ENCODE measurements at regions not wholly inside any gene's neighbourhood (a gene's known extent, or its start where the extent isn't known, plus 50 kb on each side); places are given as distances from the start of the nearest gene placed in this dataset.

DNA sequence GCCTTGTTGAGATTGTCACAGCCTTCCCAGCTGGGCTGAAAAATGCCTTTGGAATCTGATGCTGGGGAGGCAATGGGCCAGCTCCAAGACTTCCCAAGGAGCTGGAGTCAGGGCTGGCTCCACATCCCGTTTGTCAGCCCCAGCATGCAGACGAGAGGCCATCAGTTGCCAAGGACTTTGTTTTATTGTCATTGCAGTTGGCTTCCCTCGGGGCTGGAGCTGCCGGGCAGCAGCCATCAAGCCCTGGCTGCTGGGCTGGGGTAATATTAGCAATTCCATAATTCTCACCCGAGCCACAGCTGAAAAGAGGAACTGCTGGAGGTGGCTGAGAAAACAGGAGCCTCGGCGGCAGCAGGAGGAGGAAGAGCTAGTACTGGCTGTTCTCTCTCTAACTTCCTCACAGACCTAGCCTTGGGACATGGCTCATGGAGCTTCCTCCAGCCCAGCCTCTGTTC is 182.5 kb downstream of the CDC5L start:
- H3K4me3 ChIP-seq (ENCODE audit: low read length) = no peak overlapping the region
- DNase-seq = no peak
- no peaks in the 10 kb centered on the region for H3K9me3 ChIP-seq (ENCODE audit: low read length)
- H3K27me3 ChIP-seq (ENCODE audit: low read length) = no peaks in the 10 kb centered on the region
- H4K20me1 ChIP-seq (ENCODE audit: insufficient read depth, low read depth, low read length) = no peaks in the 10 kb centered on the region
- no peak overlapping the region for H3K27ac ChIP-seq (ENCODE audit: low read length)
- H3K36me3 ChIP-seq (ENCODE audit: insufficient read depth, low read length) = no peaks in the 10 kb centered on the region
- H3K9me2 ChIP-seq (replicated peaks; ENCODE audit: insufficient read depth, low read length) = no peaks in the 10 kb centered on the region
- no peaks in the 10 kb centered on the region for H3K4me1 ChIP-seq (ENCODE audit: low read length)
- H3K9ac ChIP-seq (ENCODE audit: low read length) = no peak overlapping the region
- H3K79me2 ChIP-seq (ENCODE audit: low read length) = no peaks in the 10 kb centered on the region
- H3K4me2 ChIP-seq (ENCODE audit: low read depth, low read length, poor library complexity, severe bottlenecking) = no peak overlapping the region
- no peak overlapping the region for H2AFZ ChIP-seq (ENCODE audit: low read length)

DNA sequence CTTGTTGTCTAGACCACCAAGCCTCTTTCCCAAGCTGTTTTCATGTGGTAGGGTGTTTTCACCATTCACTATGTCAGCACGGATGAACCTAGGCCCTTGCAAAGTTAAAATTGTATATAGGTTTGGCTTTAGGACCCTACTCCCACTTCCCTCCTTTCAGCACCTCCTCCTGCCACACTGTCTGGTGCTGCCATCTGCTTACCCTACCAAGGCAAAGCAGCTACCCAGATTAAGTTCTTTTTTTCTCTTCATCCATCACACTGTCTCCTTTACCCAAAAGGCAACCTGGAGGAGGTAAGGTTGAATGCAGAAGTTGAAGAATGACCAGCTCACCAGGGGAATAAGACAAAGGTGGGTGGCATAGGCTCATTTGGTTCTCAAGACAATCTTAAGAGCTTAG is 184.0 kb downstream of the CDC5L start:
- H4K20me1 ChIP-seq (ENCODE audit: insufficient read depth, low read depth, low read length) = no peaks in the 10 kb centered on the region
- H3K9ac ChIP-seq (ENCODE audit: low read length) = no peak overlapping the region
- H3K36me3 ChIP-seq (ENCODE audit: insufficient read depth, low read length) = no peaks in the 10 kb centered on the region
- H2AFZ ChIP-seq (ENCODE audit: low read length) = no peak overlapping the region
- no peaks in the 10 kb centered on the region for H3K4me1 ChIP-seq (ENCODE audit: low read length)
- H3K4me3 ChIP-seq (ENCODE audit: low read length) = no peak overlapping the region
- H3K4me2 ChIP-seq (ENCODE audit: low read depth, low read length, poor library complexity, severe bottlenecking) = no peak overlapping the region
- no peaks in the 10 kb centered on the region for H3K27me3 ChIP-seq (ENCODE audit: low read length)
- no peaks in the 10 kb centered on the region for H3K9me2 ChIP-seq (replicated peaks; ENCODE audit: insufficient read depth, low read length)
- DNase-seq = no peak
- no peaks in the 10 kb centered on the region for H3K9me3 ChIP-seq (ENCODE audit: low read length)
- H3K79me2 ChIP-seq (ENCODE audit: low read length) = no peaks in the 10 kb centered on the region
- H3K27ac ChIP-seq (ENCODE audit: low read length) = no peak overlapping the region

DNA sequence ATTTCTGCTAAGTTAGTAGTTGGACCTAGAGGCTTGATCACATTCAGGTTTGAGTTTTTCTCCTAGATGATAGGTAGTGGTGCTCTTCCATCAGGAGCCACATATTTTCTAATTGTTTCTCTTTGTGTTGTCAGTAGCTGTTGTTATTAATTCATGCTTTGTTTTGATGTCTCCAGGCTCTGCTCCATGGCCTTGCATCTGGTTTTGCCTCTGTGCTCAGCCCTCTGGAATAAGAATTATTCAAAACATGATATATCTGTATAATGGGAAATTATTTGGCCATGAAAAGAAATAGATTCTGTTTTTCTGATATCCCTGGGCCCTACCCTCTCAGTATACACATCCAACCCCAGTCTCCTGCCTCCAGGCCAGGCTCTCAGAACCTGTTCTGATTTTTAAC is 184.8 kb downstream of the CDC5L start:
- no peaks in the 10 kb centered on the region for H3K36me3 ChIP-seq (ENCODE audit: insufficient read depth, low read length)
- no peak for DNase-seq
- H2AFZ ChIP-seq (ENCODE audit: low read length) = no peak overlapping the region
- H3K4me2 ChIP-seq (ENCODE audit: low read depth, low read length, poor library complexity, severe bottlenecking) = no peak overlapping the region
- no peaks in the 10 kb centered on the region for H3K79me2 ChIP-seq (ENCODE audit: low read length)
- H3K27ac ChIP-seq (ENCODE audit: low read length) = no peak overlapping the region
- H3K9ac ChIP-seq (ENCODE audit: low read length) = no peak overlapping the region
- H3K4me3 ChIP-seq (ENCODE audit: low read length) = no peak overlapping the region
- no peaks in the 10 kb centered on the region for H4K20me1 ChIP-seq (ENCODE audit: insufficient read depth, low read depth, low read length)
- no peaks in the 10 kb centered on the region for H3K4me1 ChIP-seq (ENCODE audit: low read length)
- H3K9me2 ChIP-seq (replicated peaks; ENCODE audit: insufficient read depth, low read length) = no peaks in the 10 kb centered on the region
- no peaks in the 10 kb centered on the region for H3K27me3 ChIP-seq (ENCODE audit: low read length)
- H3K9me3 ChIP-seq (ENCODE audit: low read length) = no peaks in the 10 kb centered on the region

DNA sequence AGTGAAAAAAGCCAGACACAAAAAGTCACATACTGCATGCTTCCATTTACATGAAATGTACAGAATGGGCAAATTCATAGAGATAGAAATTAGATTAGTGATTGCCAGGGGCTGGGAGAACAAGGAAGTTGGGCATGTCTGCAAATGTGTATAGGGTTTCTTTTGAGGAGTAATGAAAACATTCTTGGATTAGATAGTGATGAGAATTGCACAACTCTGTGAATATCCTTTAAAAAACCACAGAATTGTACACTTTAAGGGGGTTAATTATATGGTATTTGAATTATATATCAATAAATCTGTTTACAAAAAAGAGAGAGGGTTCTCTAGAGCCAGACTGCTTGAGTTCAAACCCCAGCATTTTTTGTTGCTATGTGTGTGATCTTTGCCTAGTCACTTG is 188.1 kb downstream of the CDC5L start:
- no peaks in the 10 kb centered on the region for H3K4me1 ChIP-seq (ENCODE audit: low read length)
- no peak for DNase-seq
- no peak overlapping the region for H3K9ac ChIP-seq (ENCODE audit: low read length)
- H3K36me3 ChIP-seq (ENCODE audit: insufficient read depth, low read length) = no peaks in the 10 kb centered on the region
- no peaks in the 10 kb centered on the region for H3K9me3 ChIP-seq (ENCODE audit: low read length)
- H4K20me1 ChIP-seq (ENCODE audit: insufficient read depth, low read depth, low read length) = no peaks in the 10 kb centered on the region
- H2AFZ ChIP-seq (ENCODE audit: low read length) = no peak overlapping the region
- no peak overlapping the region for H3K27ac ChIP-seq (ENCODE audit: low read length)
- no peaks in the 10 kb centered on the region for H3K27me3 ChIP-seq (ENCODE audit: low read length)
- H3K79me2 ChIP-seq (ENCODE audit: low read length) = no peaks in the 10 kb centered on the region
- no peak overlapping the region for H3K4me3 ChIP-seq (ENCODE audit: low read length)
- H3K4me2 ChIP-seq (ENCODE audit: low read depth, low read length, poor library complexity, severe bottlenecking) = no peak overlapping the region
- H3K9me2 ChIP-seq (replicated peaks; ENCODE audit: insufficient read depth, low read length) = no peaks in the 10 kb centered on the region

DNA sequence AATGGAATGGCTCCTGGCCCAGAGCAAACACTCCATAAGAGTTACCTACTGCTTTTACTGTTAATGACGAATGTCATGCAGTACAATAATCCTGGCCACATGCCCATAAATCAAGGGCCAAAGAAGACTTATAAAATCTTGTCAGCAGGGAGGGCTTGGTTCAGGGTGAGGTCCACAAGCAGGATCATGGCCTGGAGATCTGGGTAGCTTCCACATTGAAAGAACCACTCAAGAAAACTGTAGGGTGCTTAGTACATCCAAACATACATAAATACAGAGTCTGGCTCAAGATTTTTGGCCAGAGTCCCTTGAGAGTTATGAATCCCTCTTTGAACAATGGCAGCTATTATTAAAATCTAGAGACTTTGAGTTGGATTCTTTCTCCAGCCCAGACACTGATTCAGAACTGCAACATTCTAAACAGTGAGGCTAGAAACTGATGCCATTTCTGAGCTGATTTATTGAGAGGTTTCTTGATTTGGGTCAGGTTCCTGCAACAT is 188.7 kb downstream of the CDC5L start:
- Histone ChIP-seq H4K20me1 (ENCODE audit: insufficient read depth, low read depth, low read length) (no peaks in the 10 kb centered on the region), H3K27me3 (ENCODE audit: low read length) (no peaks in the 10 kb centered on the region), H3K27ac (ENCODE audit: low read length) (no peak overlapping the region), H3K36me3 (ENCODE audit: insufficient read depth, low read length) (no peaks in the 10 kb centered on the region), H3K79me2 (ENCODE audit: low read length) (no peaks in the 10 kb centered on the region), H3K9me3 (ENCODE audit: low read length) (no peaks in the 10 kb centered on the region), H3K4me2 (ENCODE audit: low read depth, low read length, poor library complexity, severe bottlenecking) (no peak overlapping the region), H3K4me3 (ENCODE audit: low read length) (no peak overlapping the region), H3K9ac (ENCODE audit: low read length) (no peak overlapping the region), H3K9me2 (replicated peaks; ENCODE audit: insufficient read depth, low read length) (no peaks in the 10 kb centered on the region), H2AFZ (ENCODE audit: low read length) (no peak overlapping the region), H3K4me1 (ENCODE audit: low read length) (no peaks in the 10 kb centered on the region)
- DNase-seq = no peak

DNA sequence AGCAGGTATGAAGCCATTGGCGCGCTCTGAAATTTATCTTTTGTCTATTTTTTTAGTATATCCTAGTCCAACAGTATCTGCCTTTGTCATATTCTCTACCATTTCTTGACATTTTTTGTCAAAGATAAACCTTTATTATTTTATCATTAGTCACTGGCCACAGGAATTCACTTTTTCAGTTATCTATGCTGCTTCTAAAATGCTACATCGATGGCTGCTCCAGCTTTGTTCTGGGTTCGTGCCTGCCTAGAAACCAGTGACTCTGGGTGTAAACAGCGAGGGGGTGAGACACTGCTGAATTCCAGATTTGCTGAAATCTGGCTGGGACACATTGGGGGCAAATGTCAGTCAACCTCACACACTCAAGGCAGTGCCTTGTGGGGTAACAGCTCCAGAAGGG is 193.4 kb downstream of the CDC5L start:
- Histone ChIP-seq H3K9ac (ENCODE audit: low read length) (no peak overlapping the region), H3K79me2 (ENCODE audit: low read length) (no peaks in the 10 kb centered on the region), H4K20me1 (ENCODE audit: insufficient read depth, low read depth, low read length) (no peaks in the 10 kb centered on the region), H3K36me3 (ENCODE audit: insufficient read depth, low read length) (no peaks in the 10 kb centered on the region), H2AFZ (ENCODE audit: low read length) (no peak overlapping the region), H3K9me3 (ENCODE audit: low read length) (no peaks in the 10 kb centered on the region), H3K27me3 (ENCODE audit: low read length) (no peaks in the 10 kb centered on the region), H3K4me1 (ENCODE audit: low read length) (no peaks in the 10 kb centered on the region), H3K4me2 (ENCODE audit: low read depth, low read length, poor library complexity, severe bottlenecking) (no peak overlapping the region), H3K9me2 (replicated peaks; ENCODE audit: insufficient read depth, low read length) (no peaks in the 10 kb centered on the region), H3K4me3 (ENCODE audit: low read length) (no peak overlapping the region), H3K27ac (ENCODE audit: low read length) (no peak overlapping the region)
- no peak for DNase-seq

DNA sequence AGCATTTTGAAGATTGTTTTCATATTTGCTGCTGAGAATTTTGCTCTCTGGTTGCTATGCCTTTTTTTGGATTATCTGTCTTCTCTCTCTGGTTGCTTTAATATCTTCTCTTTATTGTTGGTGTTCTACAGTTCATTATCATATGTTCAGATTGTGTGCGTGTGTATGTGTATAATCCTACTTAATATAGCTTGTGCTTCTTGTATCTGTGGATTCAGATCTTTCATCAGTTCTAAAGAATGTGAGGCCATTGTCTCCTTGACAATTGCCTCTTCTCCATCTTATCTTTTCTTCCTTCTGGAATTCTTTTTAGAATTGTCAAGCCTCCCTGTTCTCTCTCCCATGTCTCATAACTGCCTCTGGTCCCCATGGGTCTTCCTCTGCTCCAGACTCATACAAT is 195.4 kb downstream of the CDC5L start:
- no peak overlapping the region for H3K4me3 ChIP-seq (ENCODE audit: low read length)
- no peaks in the 10 kb centered on the region for H3K4me1 ChIP-seq (ENCODE audit: low read length)
- no peaks in the 10 kb centered on the region for H3K36me3 ChIP-seq (ENCODE audit: insufficient read depth, low read length)
- DNase-seq = no peak
- no peaks in the 10 kb centered on the region for H3K9me2 ChIP-seq (replicated peaks; ENCODE audit: insufficient read depth, low read length)
- H2AFZ ChIP-seq (ENCODE audit: low read length) = no peak overlapping the region
- H3K27me3 ChIP-seq (ENCODE audit: low read length) = no peaks in the 10 kb centered on the region
- H3K79me2 ChIP-seq (ENCODE audit: low read length) = no peaks in the 10 kb centered on the region
- no peak overlapping the region for H3K4me2 ChIP-seq (ENCODE audit: low read depth, low read length, poor library complexity, severe bottlenecking)
- H3K9me3 ChIP-seq (ENCODE audit: low read length) = no peaks in the 10 kb centered on the region
- no peak overlapping the region for H3K27ac ChIP-seq (ENCODE audit: low read length)
- H3K9ac ChIP-seq (ENCODE audit: low read length) = no peak overlapping the region
- no peaks in the 10 kb centered on the region for H4K20me1 ChIP-seq (ENCODE audit: insufficient read depth, low read depth, low read length)

DNA sequence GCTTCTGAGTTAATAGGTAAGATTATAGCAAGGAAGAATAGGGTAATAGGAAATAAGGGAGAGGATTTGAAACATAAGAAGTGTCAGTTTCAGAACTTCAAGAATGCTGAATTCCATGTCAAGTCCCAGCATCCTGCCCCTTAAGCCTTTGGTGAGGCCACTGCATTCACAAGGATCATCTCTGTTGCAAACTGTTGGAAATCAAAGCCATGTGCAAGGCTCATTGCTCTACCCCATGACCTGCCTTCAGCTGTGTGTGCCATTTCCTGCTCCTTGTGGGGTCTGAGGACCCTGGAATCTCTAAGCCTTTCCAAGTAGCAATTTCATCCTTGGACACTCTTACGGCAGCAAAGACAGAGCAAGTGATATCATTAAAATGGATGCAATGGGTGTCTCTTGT is 203.0 kb downstream of the CDC5L start:
- H3K4me1 ChIP-seq (ENCODE audit: low read length) = no peaks in the 10 kb centered on the region
- no peaks in the 10 kb centered on the region for H3K9me2 ChIP-seq (replicated peaks; ENCODE audit: insufficient read depth, low read length)
- H2AFZ ChIP-seq (ENCODE audit: low read length) = no peak overlapping the region
- no peaks in the 10 kb centered on the region for H3K36me3 ChIP-seq (ENCODE audit: insufficient read depth, low read length)
- H3K79me2 ChIP-seq (ENCODE audit: low read length) = no peaks in the 10 kb centered on the region
- no peaks in the 10 kb centered on the region for H4K20me1 ChIP-seq (ENCODE audit: insufficient read depth, low read depth, low read length)
- H3K9ac ChIP-seq (ENCODE audit: low read length) = no peak overlapping the region
- H3K4me2 ChIP-seq (ENCODE audit: low read depth, low read length, poor library complexity, severe bottlenecking) = no peak overlapping the region
- H3K27me3 ChIP-seq (ENCODE audit: low read length) = no peaks in the 10 kb centered on the region
- H3K9me3 ChIP-seq (ENCODE audit: low read length) = no peaks in the 10 kb centered on the region
- H3K4me3 ChIP-seq (ENCODE audit: low read length) = no peak overlapping the region
- DNase-seq = no peak
- H3K27ac ChIP-seq (ENCODE audit: low read length) = no peak overlapping the region

DNA sequence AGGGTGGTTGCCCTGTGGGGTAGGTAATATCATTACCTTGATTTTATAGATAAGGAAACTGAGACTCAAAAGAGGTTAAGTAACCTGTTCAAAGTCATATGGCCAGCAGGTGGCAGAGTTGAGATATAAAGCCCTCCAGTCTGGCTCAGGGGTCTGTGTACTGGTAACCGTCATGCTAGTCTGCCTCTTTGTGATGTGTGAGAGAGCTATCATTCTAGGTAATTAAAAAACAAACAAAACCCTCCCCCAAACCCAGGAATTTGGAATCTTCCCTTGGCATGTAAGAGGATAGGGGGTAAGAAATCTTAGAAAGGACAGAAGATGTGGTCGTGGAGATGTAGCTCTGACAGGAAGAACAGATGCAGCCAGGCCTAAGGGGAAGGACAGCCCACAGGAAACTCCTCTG is 206.0 kb downstream of the CDC5L start:
- Histone ChIP-seq H4K20me1 (ENCODE audit: insufficient read depth, low read depth, low read length) (0 out of 2 replicates have a peak, but pooled peaks cover 2% of the 10 kb centered on the region), H3K9me2 (replicated peaks; ENCODE audit: insufficient read depth, low read length) (no peaks in the 10 kb centered on the region), H3K27ac (ENCODE audit: low read length) (no peak overlapping the region), H3K4me2 (ENCODE audit: low read depth, low read length, poor library complexity, severe bottlenecking) (no peak overlapping the region), H2AFZ (ENCODE audit: low read length) (no peak overlapping the region), H3K4me3 (ENCODE audit: low read length) (no peak overlapping the region), H3K9me3 (ENCODE audit: low read length) (no peaks in the 10 kb centered on the region), H3K79me2 (ENCODE audit: low read length) (no peaks in the 10 kb centered on the region), H3K4me1 (ENCODE audit: low read length) (no peaks in the 10 kb centered on the region), H3K9ac (ENCODE audit: low read length) (no peak overlapping the region), H3K27me3 (ENCODE audit: low read length) (no peaks in the 10 kb centered on the region), H3K36me3 (ENCODE audit: insufficient read depth, low read length) (no peaks in the 10 kb centered on the region)
- peak; percentile 83 for DNase-seq
